Cardiac septum (tissue), 1 donor: ENCODE measurements at regions not wholly inside any gene's neighbourhood (a gene's known extent, or its start where the extent isn't known, plus 50 kb on each side); places are given as distances from the start of the nearest gene placed in this dataset.
"Not testable (repeated sequence)": the region's sequence is repeated elsewhere in the genome, so short reads cannot be mapped to it uniquely, and the experiment has no call there.

Source experiments
- DNase-seq: peaks from one replicate; pipeline ENCODE4 v3.0.0-alpha.2; 2020; ENCODE audit warnings: low spot score
- intact Hi-C: fragments of 100-400 bp; cut with DNase I; formaldehyde crosslinking; loops from one replicate; pipeline ENCODE4 v1.14.0; 2022
- donor health status: DM: no; HTN: no; CAD: no.

GRCh38 chr10:2362331-2362730, 625.0 kb upstream of the ADARB2 start:
- intact Hi-C loops, result no loop called here

GRCh38 chr10:2358586-2358985, 621.3 kb upstream of the ADARB2 start:
- intact Hi-C loops, result no loop called here
- no peak for DNase-seq

More at GRCh38 chr10:2362331-2362730, 625.0 kb upstream of the ADARB2 start:
- no peak for DNase-seq

GRCh38 chr10:2356670-2357069, 619.3 kb upstream of the ADARB2 start:
- DNase-seq, result no peak
- intact Hi-C loops, result no loop called here

- intact Hi-C loops, result no loop called here
- no peak for DNase-seq
Measured at GRCh38 chr10:2351566-2351965, 614.2 kb upstream of the ADARB2 start.

GRCh38 chr10:2342206-2342605, 604.9 kb upstream of the ADARB2 start:
- intact Hi-C loops, result no loop called here
- no peak for DNase-seq

GRCh38 chr10:2340831-2341647, 603.7 kb upstream of the ADARB2 start:
- intact Hi-C loops, result no loop called here

GRCh38 chr10:2335626-2336025, 598.3 kb upstream of the ADARB2 start:
- DNase-seq, result no peak
- intact Hi-C loops, result no loop called here

More at GRCh38 chr10:2340831-2341647, 603.7 kb upstream of the ADARB2 start:
- DNase-seq, result no peak

- intact Hi-C loops, result no loop called here
- DNase-seq, result no peak
Measured at GRCh38 chr10:2334575-2334974, 597.2 kb upstream of the ADARB2 start.

- intact Hi-C loops, result no loop called here
- DNase-seq, result no peak
Measured at GRCh38 chr10:2329082-2329481, 591.8 kb upstream of the ADARB2 start.

- intact Hi-C loops, result no loop called here
- DNase-seq, result no peak
Measured at GRCh38 chr10:2326411-2326810, 589.1 kb upstream of the ADARB2 start.

GRCh38 chr10:2315045-2315485, 577.7 kb upstream of the ADARB2 start:
- intact Hi-C loops, DNase-seq: not testable (repeated sequence)

GRCh38 chr10:2306081-2306480, 568.8 kb upstream of the ADARB2 start:
- intact Hi-C loops, result no loop called here
- no peak for DNase-seq

- DNase-seq, result no peak
- intact Hi-C loops, result no loop called here
Measured at GRCh38 chr10:2303169-2303568, 565.8 kb upstream of the ADARB2 start.

- intact Hi-C loops, result no loop called here
- no peak for DNase-seq
Measured at GRCh38 chr10:2301227-2301626, 563.9 kb upstream of the ADARB2 start.

GRCh38 chr10:2300231-2300630, 562.9 kb upstream of the ADARB2 start:
- no peak for DNase-seq
- intact Hi-C loops, result no loop called here

GRCh38 chr10:2296179-2296891, 559.0 kb upstream of the ADARB2 start:
- no peak for DNase-seq
- intact Hi-C loops, result no loop called here

- intact Hi-C loops, result no loop called here
- DNase-seq, result no peak
Measured at GRCh38 chr10:2294739-2295138, 557.4 kb upstream of the ADARB2 start.

- intact Hi-C loops, result no loop called here
- no peak for DNase-seq
Measured at GRCh38 chr10:2284071-2284470, 546.7 kb upstream of the ADARB2 start.

GRCh38 chr10:2282202-2282601, 544.9 kb upstream of the ADARB2 start:
- no peak for DNase-seq
- intact Hi-C loops, result no loop called here

GRCh38 chr10:2280713-2281300, 543.5 kb upstream of the ADARB2 start:
- intact Hi-C loops, result no loop called here
- DNase-seq, result no peak

GRCh38 chr10:2279711-2280110, 542.4 kb upstream of the ADARB2 start:
- DNase-seq, result no peak

More at GRCh38 chr10:2279711-2280110, 542.4 kb upstream of the ADARB2 start:
- intact Hi-C loops, result no loop called here
